T-helper 17 cell (primary cell): ENCODE measurements at regions not wholly inside any gene's neighbourhood (a gene's known extent, or its start where the extent isn't known, plus 50 kb on each side); places are given as distances from the start of the nearest gene placed in this dataset.

ENCODE experiments used
- ATAC-seq: fragments of 150-1000 bp; cut with Tn5 transposase; 2 replicates; pipeline ENCODE4 v1.10.0; 2021; ENCODE audit warnings: mild to moderate bottlenecking, moderate library complexity
- DNase-seq, 3 donors: peaks; one replicate each; pipeline versions ENCODE4 v3.0.0 to v3.0.0-alpha.2; 2020 to 2021
- H3K9me3 ChIP-seq: one replicate; pipeline ENCODE4 v1.7.0; 2013; ENCODE audit warnings: low read length, mild to moderate bottlenecking; ENCODE audit not compliant: control insufficient read depth, poor library complexity, severe bottlenecking
- H3K27ac Mint-ChIP-seq: one replicate; pipeline ENCODE4 v1.8.0; 2022; ENCODE audit warnings: mild to moderate bottlenecking, moderate library complexity, mixed read lengths
- H3K27me3 Mint-ChIP-seq: one replicate; pipeline ENCODE4 v1.8.0; 2022; ENCODE audit warnings: mixed read lengths
- H3K36me3 Mint-ChIP-seq: one replicate; pipeline ENCODE4 v1.8.0; 2022; ENCODE audit warnings: low read depth, mixed read lengths
- H3K4me1 Mint-ChIP-seq: one replicate; pipeline ENCODE4 v1.8.0; 2022; ENCODE audit warnings: mild to moderate bottlenecking, mixed read lengths
- H3K4me3 Mint-ChIP-seq: one replicate; pipeline ENCODE4 v1.8.0; 2022; ENCODE audit warnings: mild to moderate bottlenecking, moderate library complexity, mixed read lengths

DNA sequence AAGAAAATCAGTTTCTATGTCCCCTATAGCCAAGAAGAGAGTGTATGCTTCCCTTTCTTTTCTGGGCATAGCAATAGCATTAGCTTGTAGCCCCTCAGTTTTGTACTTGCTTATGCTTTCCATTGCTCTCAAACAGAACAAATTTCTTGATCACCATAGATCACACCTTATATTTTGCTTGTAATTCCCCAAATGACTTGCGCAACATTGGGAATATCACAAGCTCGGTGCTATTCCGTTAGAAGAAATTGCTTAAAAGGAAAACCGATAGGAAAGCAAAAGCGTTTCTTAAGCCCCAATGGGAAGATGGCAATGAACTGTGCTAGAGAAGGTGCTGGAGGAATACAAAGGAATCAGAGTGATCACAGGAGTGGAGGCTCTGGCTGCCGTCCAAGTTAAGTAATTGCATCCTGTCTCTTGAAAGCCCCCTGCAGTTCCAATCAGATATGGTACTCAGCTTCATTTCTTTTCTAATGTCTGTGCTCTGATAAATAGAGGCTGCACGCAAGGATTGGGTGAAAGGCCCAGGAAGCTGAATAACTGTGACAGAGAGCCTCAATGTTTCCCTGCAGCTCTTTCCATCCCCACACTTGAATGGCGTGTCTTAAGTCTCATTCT, 182.1 kb upstream of the KIRREL3 start:
- Mint-ChIP-seq H3K27ac (no peak overlapping the region), H3K36me3 (no peaks in the 10 kb centered on the region), H3K4me3 (no peak overlapping the region), H3K4me1 (no peaks in the 10 kb centered on the region), H3K27me3 (no peaks in the 10 kb centered on the region)
- ATAC-seq (no peak), DNase-seq (no peak)
- no peaks in the 10 kb centered on the region for H3K9me3 ChIP-seq

DNA sequence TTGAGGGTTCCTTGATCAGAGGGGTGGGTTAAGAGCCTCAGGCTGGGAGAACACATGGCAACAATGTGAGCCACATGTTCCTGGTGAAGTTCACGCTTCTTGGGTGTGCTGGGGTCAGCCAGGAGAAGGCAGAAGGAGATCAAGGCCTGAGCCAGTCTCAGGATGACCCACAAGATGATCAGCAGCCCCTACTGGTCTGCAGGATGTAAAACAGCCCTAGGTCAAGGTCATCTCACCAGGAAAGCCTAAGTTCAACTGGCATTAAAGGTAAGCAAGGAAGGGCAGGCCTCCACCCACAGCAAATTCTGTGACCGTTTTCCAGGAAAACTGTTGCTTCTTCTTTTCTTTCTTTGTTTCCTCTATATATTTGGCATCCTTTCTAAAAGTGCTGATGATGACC, 156.7 kb upstream of the KIRREL3 start:
- no peaks in the 10 kb centered on the region for H3K9me3 ChIP-seq
- H3K27me3 Mint-ChIP-seq = peaks cover 6% of the 10 kb centered on the region
- no peak overlapping the region for H3K4me3 Mint-ChIP-seq
- H3K27ac Mint-ChIP-seq = no peak overlapping the region
- ATAC-seq (no peak), DNase-seq (no peak)
- no peaks in the 10 kb centered on the region for H3K4me1 Mint-ChIP-seq
- no peaks in the 10 kb centered on the region for H3K36me3 Mint-ChIP-seq

DNA sequence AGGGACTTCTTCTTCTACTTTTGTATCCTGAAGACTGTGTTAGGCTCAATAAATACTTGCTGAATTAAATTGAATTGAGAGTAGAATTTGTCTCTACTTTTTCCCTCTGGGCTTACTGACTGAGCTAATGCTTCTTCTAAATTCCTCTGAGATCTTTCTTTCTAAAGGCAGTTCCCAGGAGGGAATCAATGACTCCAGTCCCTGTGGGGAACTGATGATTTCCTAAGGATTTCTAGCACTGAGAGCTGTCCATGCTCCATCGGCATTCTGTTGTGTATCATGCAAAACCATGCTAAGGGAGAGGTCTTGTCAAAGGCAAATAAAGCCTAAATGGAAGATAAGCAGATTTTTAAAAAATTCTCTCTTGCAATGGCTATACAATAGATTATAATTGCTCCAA, 148.8 kb upstream of the KIRREL3 start:
- DNase-seq (no peak), ATAC-seq (no peak)
- no peaks in the 10 kb centered on the region for H3K9me3 ChIP-seq
- H3K4me3 Mint-ChIP-seq = no peak overlapping the region
- H3K36me3 Mint-ChIP-seq = no peaks in the 10 kb centered on the region
- H3K4me1 Mint-ChIP-seq = no peaks in the 10 kb centered on the region
- no peaks in the 10 kb centered on the region for H3K27me3 Mint-ChIP-seq
- no peak overlapping the region for H3K27ac Mint-ChIP-seq

DNA sequence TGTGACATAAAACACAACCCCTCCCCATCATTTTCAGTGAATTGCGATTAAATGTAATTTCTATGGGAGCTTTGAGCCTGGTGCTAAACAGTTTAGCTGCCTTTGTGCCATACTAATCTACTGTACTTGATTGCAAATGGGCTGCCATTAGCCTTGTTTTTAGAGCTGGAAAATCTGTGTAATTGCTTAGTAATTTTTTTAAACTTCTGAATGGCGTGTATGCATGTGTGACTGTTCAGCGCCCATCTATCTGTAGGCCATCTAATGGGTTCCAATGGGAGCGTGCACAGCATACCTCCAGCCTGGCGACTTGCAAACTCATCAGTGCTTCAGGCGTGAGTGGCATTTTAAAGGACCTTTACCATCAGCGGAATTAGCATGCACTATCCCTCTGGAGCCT, 142.7 kb upstream of the KIRREL3 start:
- Mint-ChIP-seq H3K27ac (no peak overlapping the region), H3K36me3 (no peaks in the 10 kb centered on the region), H3K4me1 (no peaks in the 10 kb centered on the region), H3K27me3 (no peaks in the 10 kb centered on the region), H3K4me3 (no peak overlapping the region)
- DNase-seq = no peak
- ATAC-seq = no peak
- peaks cover 2% of the 10 kb centered on the region for H3K9me3 ChIP-seq

DNA sequence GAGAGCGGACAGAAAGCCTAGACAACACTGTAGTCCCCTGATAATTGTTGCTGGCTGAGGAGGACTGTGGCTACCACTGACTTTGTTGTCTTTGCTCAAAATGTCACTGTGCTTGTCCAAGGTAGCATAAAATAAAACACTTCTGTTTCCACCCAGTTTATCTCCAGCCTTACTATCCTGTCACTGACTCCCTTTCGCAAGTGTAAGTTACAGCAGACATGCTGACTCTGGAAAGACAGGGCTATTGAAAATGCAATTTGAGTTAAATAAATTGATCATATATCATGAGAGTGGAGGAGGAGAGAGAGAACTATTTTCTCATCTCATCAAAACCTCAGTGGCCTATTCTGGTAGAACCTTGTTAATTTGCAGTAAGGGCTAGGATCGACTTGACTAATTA, 138.0 kb upstream of the KIRREL3 start:
- Mint-ChIP-seq H3K27me3 (no peaks in the 10 kb centered on the region), H3K4me3 (no peak overlapping the region), H3K27ac (no peak overlapping the region), H3K36me3 (no peaks in the 10 kb centered on the region), H3K4me1 (no peaks in the 10 kb centered on the region)
- no peak for ATAC-seq
- DNase-seq = no peak
- H3K9me3 ChIP-seq = peaks cover 2% of the 10 kb centered on the region

DNA sequence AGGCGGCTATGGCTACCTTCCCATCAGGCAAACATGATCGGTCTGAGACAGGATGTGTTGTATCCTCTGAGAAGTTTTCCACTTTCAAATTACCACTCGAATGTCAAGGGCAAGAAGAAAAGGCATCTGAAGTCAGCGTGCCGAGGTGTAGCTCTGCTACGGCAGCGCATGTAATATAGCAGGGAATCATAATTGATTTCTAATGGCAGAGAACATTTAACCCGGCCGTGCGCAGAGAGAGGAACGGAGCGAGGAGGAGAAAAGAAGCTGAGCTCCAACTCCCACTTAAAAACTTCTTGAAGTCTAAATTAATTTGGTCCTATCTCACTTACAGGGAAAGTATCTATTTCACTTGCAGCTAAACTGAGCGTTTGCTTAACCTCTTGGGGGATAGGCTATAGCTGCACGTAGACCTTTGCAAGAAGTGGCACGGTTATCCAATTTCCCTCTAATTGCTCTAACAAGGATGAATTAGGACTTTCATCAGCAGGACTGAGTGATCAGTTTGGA, 137.3 kb upstream of the KIRREL3 start:
- no peaks in the 10 kb centered on the region for H3K27me3 Mint-ChIP-seq
- no peaks in the 10 kb centered on the region for H3K4me1 Mint-ChIP-seq
- DNase-seq (no peak), ATAC-seq (no peak)
- peaks cover 2% of the 10 kb centered on the region for H3K9me3 ChIP-seq
- H3K27ac Mint-ChIP-seq = no peak overlapping the region
- no peak overlapping the region for H3K4me3 Mint-ChIP-seq
- no peaks in the 10 kb centered on the region for H3K36me3 Mint-ChIP-seq

DNA sequence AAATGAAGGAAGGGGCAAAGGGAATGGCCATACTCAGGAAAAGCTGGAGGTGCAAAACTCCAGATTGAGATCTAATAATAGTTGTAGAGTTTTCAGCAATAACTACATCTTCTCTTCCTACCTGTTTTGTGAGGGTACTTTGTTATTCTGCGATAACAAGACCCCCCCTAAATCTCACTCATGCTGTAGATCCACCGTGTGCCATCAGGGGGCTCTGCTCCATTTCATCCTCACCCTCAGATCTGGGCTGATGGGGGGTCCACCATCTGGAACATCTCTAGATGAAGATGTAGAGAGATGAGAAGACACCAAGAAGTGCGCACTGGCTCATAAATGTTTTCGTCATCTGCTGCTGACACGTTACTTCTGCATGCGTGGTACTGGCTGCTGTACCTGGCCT, 135.9 kb upstream of the KIRREL3 start:
- no peak for DNase-seq
- Mint-ChIP-seq H3K27me3 (no peaks in the 10 kb centered on the region), H3K36me3 (no peaks in the 10 kb centered on the region), H3K4me3 (no peak overlapping the region), H3K4me1 (no peaks in the 10 kb centered on the region), H3K27ac (no peak overlapping the region)
- peaks cover 2% of the 10 kb centered on the region for H3K9me3 ChIP-seq
- ATAC-seq = no peak

DNA sequence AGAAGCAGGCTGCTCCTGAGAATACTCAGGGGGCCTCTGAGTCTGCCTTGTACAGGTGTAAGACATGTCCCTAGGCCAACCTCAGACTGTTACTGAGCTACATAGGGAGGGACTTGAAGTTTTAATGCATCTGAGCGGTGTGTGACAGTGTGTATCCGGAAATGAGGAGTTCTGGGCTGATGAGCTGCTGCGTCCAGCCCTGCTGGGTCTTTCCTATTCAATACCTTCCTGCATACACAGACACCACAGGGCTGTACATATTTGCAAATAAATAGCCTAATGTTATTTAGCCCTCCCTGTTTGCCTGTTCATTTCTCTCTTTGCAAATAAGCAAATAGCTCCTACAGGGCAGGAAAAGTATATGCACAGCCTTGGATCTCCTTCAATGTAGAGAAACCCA, 134.7 kb upstream of the KIRREL3 start:
- H3K27me3 Mint-ChIP-seq = peaks cover 3% of the 10 kb centered on the region
- ATAC-seq (no peak), DNase-seq (no peak)
- no peak overlapping the region for H3K27ac Mint-ChIP-seq
- no peaks in the 10 kb centered on the region for H3K4me1 Mint-ChIP-seq
- H3K36me3 Mint-ChIP-seq = no peaks in the 10 kb centered on the region
- H3K4me3 Mint-ChIP-seq = no peak overlapping the region
- no peaks in the 10 kb centered on the region for H3K9me3 ChIP-seq

DNA sequence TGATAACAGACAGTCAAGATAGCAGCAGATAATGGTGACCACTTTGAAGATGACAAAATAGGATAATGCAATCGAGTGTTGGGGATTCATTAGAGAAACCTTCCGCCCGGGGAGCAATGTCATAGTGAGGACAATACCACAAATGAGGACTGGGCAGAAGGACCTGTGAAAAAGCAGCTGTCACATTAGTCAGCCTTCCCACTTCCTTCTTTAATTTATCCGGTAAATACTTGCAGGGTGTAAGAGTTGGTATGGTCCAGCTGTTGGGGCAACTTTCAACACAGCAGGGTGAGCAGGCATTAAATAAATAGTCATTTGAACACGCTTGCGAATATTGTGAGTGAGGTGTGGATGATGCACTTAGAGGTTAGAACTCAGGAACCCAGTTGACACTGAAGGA, 132.5 kb upstream of the KIRREL3 start:
- H3K4me1 Mint-ChIP-seq = no peaks in the 10 kb centered on the region
- DNase-seq (no peak), ATAC-seq (no peak)
- H3K9me3 ChIP-seq = no peaks in the 10 kb centered on the region
- H3K4me3 Mint-ChIP-seq = no peak overlapping the region
- H3K27ac Mint-ChIP-seq = no peak overlapping the region
- H3K27me3 Mint-ChIP-seq = peaks cover 6% of the 10 kb centered on the region
- no peaks in the 10 kb centered on the region for H3K36me3 Mint-ChIP-seq

DNA sequence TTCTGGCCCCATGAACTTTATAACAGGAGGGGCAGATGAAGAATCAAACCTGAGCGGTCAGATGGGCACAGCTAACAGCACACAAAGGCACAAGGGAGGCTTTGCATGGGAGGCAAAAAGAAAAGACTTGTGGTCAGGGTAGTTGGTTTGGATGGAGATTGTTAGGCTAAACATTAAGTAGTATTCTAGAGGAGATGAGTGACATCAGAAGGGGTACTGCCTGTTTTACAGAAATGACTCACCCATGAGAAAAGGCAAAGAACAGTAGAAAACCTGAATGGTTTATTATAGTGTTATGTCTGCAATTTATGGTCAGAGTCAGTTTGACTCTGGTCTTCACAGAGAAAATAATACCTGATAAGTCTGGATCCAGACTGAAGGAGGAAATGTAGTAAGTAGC, 129.8 kb upstream of the KIRREL3 start:
- peaks cover 6% of the 10 kb centered on the region for H3K27me3 Mint-ChIP-seq
- H3K9me3 ChIP-seq = no peaks in the 10 kb centered on the region
- no peak for ATAC-seq
- H3K36me3 Mint-ChIP-seq = no peaks in the 10 kb centered on the region
- no peak overlapping the region for H3K4me3 Mint-ChIP-seq
- DNase-seq = no peak
- H3K4me1 Mint-ChIP-seq = no peaks in the 10 kb centered on the region
- H3K27ac Mint-ChIP-seq = no peak overlapping the region

DNA sequence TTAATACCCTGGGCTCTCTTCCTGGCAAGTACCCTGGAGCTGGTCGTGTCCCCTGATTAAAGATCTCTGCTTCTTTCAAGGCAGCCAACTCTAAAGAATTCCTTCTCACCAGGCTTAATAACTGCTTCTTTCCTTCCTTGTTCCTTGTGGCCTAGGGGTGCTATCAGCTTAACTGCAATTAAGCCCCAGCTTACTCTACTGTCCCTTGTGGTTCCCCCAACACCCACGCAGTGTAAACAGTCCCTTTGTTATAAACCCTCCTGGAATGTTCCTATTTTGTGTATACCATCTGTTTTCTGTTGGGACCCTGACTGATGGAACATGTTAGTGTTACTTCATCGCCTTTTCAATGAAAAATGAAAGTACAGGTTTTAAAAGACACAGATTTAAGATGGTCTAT, 126.4 kb upstream of the KIRREL3 start:
- Mint-ChIP-seq H3K27ac (no peak overlapping the region), H3K4me1 (no peaks in the 10 kb centered on the region), H3K36me3 (no peaks in the 10 kb centered on the region), H3K27me3 (peaks cover 6% of the 10 kb centered on the region), H3K4me3 (no peak overlapping the region)
- ATAC-seq (no peak), DNase-seq (no peak)
- no peaks in the 10 kb centered on the region for H3K9me3 ChIP-seq

DNA sequence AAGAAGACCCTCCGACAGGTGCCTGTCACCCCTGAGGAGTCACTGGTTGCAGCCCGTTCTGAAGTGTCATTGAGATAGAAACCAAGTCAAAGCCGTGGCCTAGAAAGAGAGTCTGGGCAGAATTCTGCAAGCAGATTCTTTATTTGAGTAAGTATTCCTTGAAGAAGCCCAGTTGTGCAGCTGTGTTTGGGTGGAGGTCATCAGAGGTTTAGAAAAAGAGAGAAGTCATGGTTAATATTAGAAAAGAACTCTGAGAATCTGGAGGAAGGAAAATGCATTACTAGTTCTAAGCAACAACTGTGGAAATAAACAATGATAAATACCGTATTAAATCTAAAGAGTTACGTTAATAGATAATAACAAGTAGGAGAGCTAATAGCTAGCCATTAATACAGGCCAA, 118.8 kb upstream of the KIRREL3 start:
- Mint-ChIP-seq H3K4me1 (no peaks in the 10 kb centered on the region), H3K36me3 (no peaks in the 10 kb centered on the region), H3K4me3 (no peak overlapping the region), H3K27me3 (no peaks in the 10 kb centered on the region), H3K27ac (no peak overlapping the region)
- no peaks in the 10 kb centered on the region for H3K9me3 ChIP-seq
- no peak for ATAC-seq
- no peak for DNase-seq

DNA sequence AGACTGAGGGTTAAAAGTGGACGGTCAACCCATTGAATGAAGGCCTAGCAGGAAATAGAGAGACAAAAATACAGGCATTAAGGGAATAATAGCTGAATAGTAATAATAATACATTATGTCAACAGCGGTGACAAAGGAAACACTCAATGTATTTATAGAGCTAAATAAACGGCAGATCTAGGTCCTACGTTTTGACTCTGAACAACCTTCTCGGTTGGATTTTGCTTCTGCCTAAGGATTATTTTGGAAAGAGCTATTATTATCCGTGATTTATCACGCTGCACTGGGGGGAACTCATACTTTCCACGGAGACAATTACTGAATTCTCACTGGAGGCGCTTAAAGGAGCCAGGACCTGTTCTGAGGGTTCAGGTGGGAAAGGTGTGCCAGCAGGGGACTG, 118.2 kb upstream of the KIRREL3 start:
- DNase-seq = no peak
- H3K9me3 ChIP-seq = no peaks in the 10 kb centered on the region
- H3K27me3 Mint-ChIP-seq = no peaks in the 10 kb centered on the region
- H3K36me3 Mint-ChIP-seq = no peaks in the 10 kb centered on the region
- no peak overlapping the region for H3K27ac Mint-ChIP-seq
- no peak for ATAC-seq
- no peak overlapping the region for H3K4me3 Mint-ChIP-seq
- no peaks in the 10 kb centered on the region for H3K4me1 Mint-ChIP-seq

DNA sequence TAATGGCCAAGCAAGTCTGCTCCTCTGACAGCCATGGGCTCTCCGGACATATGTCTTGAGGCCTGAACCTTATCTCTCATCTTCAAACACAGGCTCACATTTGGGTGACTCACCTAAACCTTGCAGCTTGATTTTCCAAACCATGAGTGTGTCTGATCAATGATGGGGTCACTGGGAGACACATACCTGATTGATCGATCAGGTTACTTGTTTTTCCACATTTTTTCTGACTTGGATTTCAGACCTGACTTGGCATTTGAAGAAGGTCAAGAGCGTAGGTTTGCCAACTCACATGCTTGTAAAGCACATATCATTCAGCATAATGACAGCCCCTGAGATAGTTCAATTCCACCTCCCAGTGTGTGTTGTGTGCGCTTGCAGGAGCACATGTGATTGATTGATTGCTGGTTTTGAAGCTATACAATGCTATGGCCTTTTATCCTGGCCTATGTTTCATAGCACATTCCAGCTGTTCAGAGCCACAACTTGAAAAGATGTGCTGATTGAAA, 116.7 kb upstream of the KIRREL3 start:
- no peaks in the 10 kb centered on the region for H3K4me1 Mint-ChIP-seq
- DNase-seq (no peak), ATAC-seq (no peak)
- H3K9me3 ChIP-seq = no peaks in the 10 kb centered on the region
- H3K27ac Mint-ChIP-seq = no peak overlapping the region
- H3K27me3 Mint-ChIP-seq = no peaks in the 10 kb centered on the region
- H3K4me3 Mint-ChIP-seq = no peak overlapping the region
- H3K36me3 Mint-ChIP-seq = no peaks in the 10 kb centered on the region
